Small intestine (tissue), 7 donors: ENCODE measurements at regions not wholly inside any gene's neighbourhood (a gene's known extent, or its start where the extent isn't known, plus 50 kb on each side); places are given as distances from the start of the nearest gene placed in this dataset.

Experiments used
- DNase-seq, 2 donors: peaks; one replicate each; pipeline versions ENCODE4 v3.0.0 to v3.0.0-alpha.2; 2013
- FAIRE-seq: peaks from 2 replicates; lab custom pipeline; 2012; peaks lifted over from hg19 to GRCh38; lab: Jason Lieb, UNC
- H3K27ac ChIP-seq, 3 donors: one replicate each; pipeline ENCODE4 v1.5.1; 2013; ENCODE audit warnings: low read length in 2 of 3, mild to moderate bottlenecking in 2 of 3, control low read depth in 1 of 3, inconsistent platforms in 1 of 3, low read depth in 1 of 3, moderate library complexity in 1 of 3
- H3K27me3 ChIP-seq, 3 donors: one replicate each; pipeline ENCODE4 v1.6.1; 2013; ENCODE audit warnings: low read length in 3 of 3, inconsistent platforms in 1 of 3; ENCODE audit not compliant: control insufficient read depth in 3 of 3, insufficient read depth in 3 of 3
- H3K36me3 ChIP-seq, 3 donors: one replicate each; pipeline ENCODE4 v1.6.1; 2013; ENCODE audit warnings: low read length in 3 of 3, inconsistent platforms in 1 of 3, low read depth in 1 of 3, mild to moderate bottlenecking in 1 of 3, moderate library complexity in 1 of 3; ENCODE audit not compliant: control insufficient read depth in 3 of 3, insufficient read depth in 2 of 3
- H3K4me1 ChIP-seq, 3 donors: one replicate each; pipeline ENCODE4 v1.6.1; 2013; ENCODE audit warnings: low read length in 2 of 3, inconsistent platforms in 1 of 3, low read depth in 1 of 3, mild to moderate bottlenecking in 1 of 3, moderate library complexity in 1 of 3; ENCODE audit not compliant: control insufficient read depth in 3 of 3, insufficient read depth in 2 of 3
- H3K4me3 ChIP-seq, 3 donors: one replicate each; pipeline ENCODE4 v1.5.1; 2013; ENCODE audit warnings: low read length in 3 of 3, control low read depth in 1 of 3, inconsistent platforms in 1 of 3, low read depth in 1 of 3, mild to moderate bottlenecking in 1 of 3, moderate library complexity in 1 of 3
- H3K9me3 ChIP-seq, 2 donors: one replicate each; pipeline ENCODE4 v1.6.1; 2013; ENCODE audit warnings: low read depth in 1 of 2, low read length in 1 of 2; ENCODE audit not compliant: control insufficient read depth in 2 of 2, insufficient read depth in 1 of 2
- WGBS, 3 donors: extraction: QIAGEN DNeasy Blood & Tissue Kit; methylation state at CpG; one replicate each; pipeline ENCODE4 v1.1.7; 2013; 5-methylcytosine and 5-hydroxymethylcytosine counted together
- donor health status: healthy with polysubstance abuse.
- donor health status: control.
- donor health status: control.
- donor health status: Bipolar disorder and iron deficiency.
- donor health status: healthy.

GRCh38 chr2:124967325-124967724 lies 942.2 kb downstream of the CNTNAP5 start:
- no peak overlapping the region for H3K27ac ChIP-seq
- FAIRE-seq: no peak
- H3K9me3 ChIP-seq: peaks cover 0 to 2% of the 10 kb centered on the region in 2 donors
- DNase-seq: no peak
- WGBS, 3 donors: 10 to 36% (median 19%) methylated on average over 1 of the region's 1 CpG
- no peaks in the 10 kb centered on the region for H3K4me1 ChIP-seq
- no peak overlapping the region for H3K4me3 ChIP-seq
- H3K36me3 ChIP-seq: no peaks in the 10 kb centered on the region
- no peaks in the 10 kb centered on the region for H3K27me3 ChIP-seq

- Histone ChIP-seq H3K27ac (no peak overlapping the region), H3K4me1 (no peaks in the 10 kb centered on the region), H3K36me3 (no peaks in the 10 kb centered on the region), H3K4me3 (no peak overlapping the region), H3K27me3 (no peaks in the 10 kb centered on the region), H3K9me3 (peaks cover 0 to 2% of the 10 kb centered on the region in 2 donors)
- 85 to 98% (median 86%) methylated on average over 2 of the region's 2 CpGs for whole genome bisulfite sequencing, 3 donors
- DNase-seq: no peak
- FAIRE-seq: no peak
These were observed 944.9 kb downstream of the CNTNAP5 start for GRCh38 chr2:124970030-124970429.

- H3K27me3 ChIP-seq: no peaks in the 10 kb centered on the region
- H3K4me3 ChIP-seq: no peak overlapping the region
- DNase-seq (no peak), FAIRE-seq (no peak)
- no peak overlapping the region for H3K27ac ChIP-seq
- no peaks in the 10 kb centered on the region for H3K36me3 ChIP-seq
- H3K4me1 ChIP-seq: no peaks in the 10 kb centered on the region
- 42 to 71% (median 59%) methylated on average over 1 of the region's 1 CpG for whole genome bisulfite sequencing, 3 donors
- H3K9me3 ChIP-seq: peaks cover 0 to 2% of the 10 kb centered on the region in 2 donors
These were observed 948.3 kb downstream of the CNTNAP5 start for GRCh38 chr2:124973396-124973795.

- Histone ChIP-seq H3K27ac (no peak overlapping the region), H3K4me3 (no peak overlapping the region), H3K36me3 (no peaks in the 10 kb centered on the region), H3K27me3 (no peaks in the 10 kb centered on the region), H3K9me3 (peaks cover 0 to 2% of the 10 kb centered on the region in 2 donors), H3K4me1 (no peaks in the 10 kb centered on the region)
- FAIRE-seq (no peak), DNase-seq (no peak)
- 70 to 79% (median 73%) methylated on average over 3 of the region's 3 CpGs for WGBS, 3 donors
These were observed 950.1 kb downstream of the CNTNAP5 start for GRCh38 chr2:124975224-124975623.

GRCh38 chr2:124975648-124976047 lies 950.6 kb downstream of the CNTNAP5 start:
- H3K4me3 ChIP-seq: no peak overlapping the region
- no peak for FAIRE-seq
- no peaks in the 10 kb centered on the region for H3K27me3 ChIP-seq
- no peak for DNase-seq
- no peak overlapping the region for H3K27ac ChIP-seq
- no peaks in the 10 kb centered on the region for H3K4me1 ChIP-seq
- WGBS, 3 donors: 54 to 80% (median 73%) methylated on average over 2 of the region's 2 CpGs
- no peaks in the 10 kb centered on the region for H3K36me3 ChIP-seq
- H3K9me3 ChIP-seq: peaks cover 0 to 2% of the 10 kb centered on the region in 2 donors

- no peak for FAIRE-seq
These were observed 953.5 kb downstream of the CNTNAP5 start for GRCh38 chr2:124978597-124978996.

GRCh38 chr2:124983595-124983994 lies 958.5 kb downstream of the CNTNAP5 start:
- no peak for DNase-seq
- Histone ChIP-seq H3K27me3 (no peaks in the 10 kb centered on the region), H3K4me3 (no peak overlapping the region), H3K36me3 (no peaks in the 10 kb centered on the region), H3K27ac (no peak overlapping the region), H3K9me3 (no peaks in the 10 kb centered on the region), H3K4me1 (no peaks in the 10 kb centered on the region)
- no peak for FAIRE-seq

More at GRCh38 chr2:124978597-124978996, 953.5 kb downstream of the CNTNAP5 start:
- no peak overlapping the region for H3K4me3 ChIP-seq
- no peak overlapping the region for H3K27ac ChIP-seq
- no peaks in the 10 kb centered on the region for H3K27me3 ChIP-seq
- H3K36me3 ChIP-seq: no peaks in the 10 kb centered on the region
- no peaks in the 10 kb centered on the region for H3K4me1 ChIP-seq
- H3K9me3 ChIP-seq: no peaks in the 10 kb centered on the region
- no peak for DNase-seq
- WGBS, 3 donors: 18 to 37% (median 24%) methylated on average over 3 of the region's 3 CpGs

GRCh38 chr2:124985270-124985669 lies 960.2 kb downstream of the CNTNAP5 start:
- Histone ChIP-seq H3K27me3 (no peaks in the 10 kb centered on the region), H3K27ac (no peak overlapping the region), H3K4me3 (no peak overlapping the region), H3K36me3 (no peaks in the 10 kb centered on the region), H3K9me3 (no peaks in the 10 kb centered on the region), H3K4me1 (no peaks in the 10 kb centered on the region)
- FAIRE-seq (no peak), DNase-seq (no peak)
- 49 to 70% (median 59%) methylated on average over 2 of the region's 2 CpGs for WGBS, 3 donors

GRCh38 chr2:124986136-124986535 lies 961.0 kb downstream of the CNTNAP5 start:
- DNase-seq: no peak
- Histone ChIP-seq H3K27ac (no peak overlapping the region), H3K36me3 (no peaks in the 10 kb centered on the region), H3K9me3 (no peaks in the 10 kb centered on the region), H3K4me3 (no peak overlapping the region), H3K4me1 (no peaks in the 10 kb centered on the region), H3K27me3 (no peaks in the 10 kb centered on the region)
- FAIRE-seq: no peak
- WGBS, 3 donors: 42 to 85% (median 43%) methylated on average over 4 of the region's 4 CpGs
